HFFc6 (cell line): ENCODE measurements at regions not wholly inside any gene's neighbourhood (a gene's known extent, or its start where the extent isn't known, plus 50 kb on each side); places are given as distances from the start of the nearest gene placed in this dataset.

Experiments
- DNase-seq: peaks from one replicate; pipeline ENCODE4 v3.0.0-alpha.2; 2018
- H3K27ac Mint-ChIP-seq: 2 replicates; pipeline ENCODE4 v1.8.0; 2020; ENCODE audit warnings: mild to moderate bottlenecking, mixed read lengths
- H3K27me3 Mint-ChIP-seq: 2 replicates; pipeline ENCODE4 v1.8.0; 2021; ENCODE audit warnings: mild to moderate bottlenecking, moderate library complexity, mixed read lengths; ENCODE audit not compliant: insufficient read depth
- H3K36me3 Mint-ChIP-seq: 2 replicates; pipeline ENCODE4 v1.8.0; 2021; ENCODE audit warnings: low read depth, mixed read lengths
- H3K4me1 Mint-ChIP-seq: 2 replicates; pipeline ENCODE4 v1.8.0; 2020; ENCODE audit warnings: low read depth, mixed read lengths
- H3K4me3 Mint-ChIP-seq: 2 replicates; pipeline ENCODE4 v1.8.0; 2020; ENCODE audit warnings: mild to moderate bottlenecking, moderate library complexity, mixed read lengths
- H3K9me3 Mint-ChIP-seq: 2 replicates; pipeline ENCODE4 v1.8.0; 2020; ENCODE audit warnings: mild to moderate bottlenecking, mixed read lengths
- TF ChIP-seq, protein P1 (sequence below): fragments of 200-600 bp; sonication (generic); IDR thresholded peaks from 2 replicates; pipeline ENCODE4 v1.5.0; 2021; ENCODE audit warnings: antibody characterized with exemption, mild to moderate bottlenecking

DNA sequence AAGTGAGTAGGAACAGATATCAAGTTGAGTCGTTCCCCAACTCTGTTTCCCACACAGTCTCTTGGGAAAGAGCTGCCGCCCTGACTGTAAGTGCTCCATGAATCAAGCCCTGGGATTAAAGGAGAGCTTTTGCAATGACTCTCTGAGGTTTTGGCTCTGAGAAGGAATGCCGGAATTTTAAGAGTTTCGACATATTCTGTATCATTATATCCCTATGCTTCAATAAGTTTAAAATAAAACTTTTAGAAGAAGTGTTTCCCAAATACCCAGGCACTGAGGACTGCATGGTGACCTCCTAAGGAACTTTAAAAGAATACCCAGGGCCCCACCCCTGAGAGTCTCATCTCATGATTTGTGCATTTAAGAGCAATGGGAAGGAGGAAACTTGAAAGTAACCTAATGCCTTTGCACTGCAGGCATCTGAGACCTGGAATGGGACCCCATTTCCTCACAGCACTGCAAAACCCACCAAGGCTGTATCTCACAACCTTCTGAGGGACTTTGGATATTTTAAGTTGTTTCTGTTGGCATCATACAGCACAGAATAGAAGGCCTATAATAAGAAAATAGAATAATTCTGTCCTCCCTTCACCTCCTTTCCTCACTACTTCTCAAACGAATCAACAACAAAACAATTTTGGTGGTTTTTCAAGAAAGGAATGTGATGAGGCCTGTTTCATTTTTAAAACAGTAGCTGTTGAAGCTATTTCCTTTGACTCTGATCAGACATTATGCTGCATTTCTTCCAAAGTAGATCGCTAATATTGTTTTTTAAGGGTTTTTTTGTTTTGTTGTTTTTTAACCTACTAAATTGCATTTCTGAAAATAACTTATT is 121.2 kb downstream of the GASK1B start:
- DNase-seq = peak; percentile 88
- H3K4me1 Mint-ChIP-seq = peaks cover 24% of the 10 kb centered on the region
- H3K27ac Mint-ChIP-seq = peak overlapping the region; percentile 59
- H3K27me3 Mint-ChIP-seq = no peaks in the 10 kb centered on the region; the same call in 1 of the 2 replicates
- H3K9me3 Mint-ChIP-seq = no peaks in the 10 kb centered on the region
- H3K36me3 Mint-ChIP-seq = no peaks in the 10 kb centered on the region
- peak overlapping the region; percentile 18 for H3K4me3 Mint-ChIP-seq
- TF ChIP-seq, protein P1, sequence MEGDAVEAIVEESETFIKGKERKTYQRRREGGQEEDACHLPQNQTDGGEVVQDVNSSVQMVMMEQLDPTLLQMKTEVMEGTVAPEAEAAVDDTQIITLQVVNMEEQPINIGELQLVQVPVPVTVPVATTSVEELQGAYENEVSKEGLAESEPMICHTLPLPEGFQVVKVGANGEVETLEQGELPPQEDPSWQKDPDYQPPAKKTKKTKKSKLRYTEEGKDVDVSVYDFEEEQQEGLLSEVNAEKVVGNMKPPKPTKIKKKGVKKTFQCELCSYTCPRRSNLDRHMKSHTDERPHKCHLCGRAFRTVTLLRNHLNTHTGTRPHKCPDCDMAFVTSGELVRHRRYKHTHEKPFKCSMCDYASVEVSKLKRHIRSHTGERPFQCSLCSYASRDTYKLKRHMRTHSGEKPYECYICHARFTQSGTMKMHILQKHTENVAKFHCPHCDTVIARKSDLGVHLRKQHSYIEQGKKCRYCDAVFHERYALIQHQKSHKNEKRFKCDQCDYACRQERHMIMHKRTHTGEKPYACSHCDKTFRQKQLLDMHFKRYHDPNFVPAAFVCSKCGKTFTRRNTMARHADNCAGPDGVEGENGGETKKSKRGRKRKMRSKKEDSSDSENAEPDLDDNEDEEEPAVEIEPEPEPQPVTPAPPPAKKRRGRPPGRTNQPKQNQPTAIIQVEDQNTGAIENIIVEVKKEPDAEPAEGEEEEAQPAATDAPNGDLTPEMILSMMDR = no peak

DNA sequence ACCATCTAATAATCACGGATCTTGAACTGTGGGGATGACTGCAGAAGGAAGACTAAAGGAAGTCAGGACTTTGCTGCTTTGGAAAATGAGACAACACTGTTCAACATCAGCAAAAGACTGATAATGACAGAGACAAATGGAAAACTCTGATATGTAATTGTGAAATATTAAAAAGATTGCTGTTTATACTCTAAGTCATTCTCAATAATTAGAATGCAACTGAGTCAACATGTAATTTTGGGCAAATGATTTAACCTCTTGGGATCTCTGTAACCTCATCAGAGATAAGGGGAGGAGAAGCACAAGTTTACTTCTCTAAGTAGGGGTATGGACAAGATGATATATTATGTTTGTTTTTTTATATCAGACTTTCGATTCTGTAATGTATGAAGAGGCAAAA is 121.9 kb downstream of the GASK1B start:
- no peaks in the 10 kb centered on the region for H3K9me3 Mint-ChIP-seq
- no peaks in the 10 kb centered on the region for H3K36me3 Mint-ChIP-seq
- H3K4me3 Mint-ChIP-seq = peak overlapping the region; percentile 18
- peaks cover 24% of the 10 kb centered on the region for H3K4me1 Mint-ChIP-seq
- no peaks in the 10 kb centered on the region; the same call in 1 of the 2 replicates for H3K27me3 Mint-ChIP-seq
- peak overlapping the region; percentile 59 for H3K27ac Mint-ChIP-seq
- DNase-seq = no peak
- TF ChIP-seq, protein P1 = no peak

DNA sequence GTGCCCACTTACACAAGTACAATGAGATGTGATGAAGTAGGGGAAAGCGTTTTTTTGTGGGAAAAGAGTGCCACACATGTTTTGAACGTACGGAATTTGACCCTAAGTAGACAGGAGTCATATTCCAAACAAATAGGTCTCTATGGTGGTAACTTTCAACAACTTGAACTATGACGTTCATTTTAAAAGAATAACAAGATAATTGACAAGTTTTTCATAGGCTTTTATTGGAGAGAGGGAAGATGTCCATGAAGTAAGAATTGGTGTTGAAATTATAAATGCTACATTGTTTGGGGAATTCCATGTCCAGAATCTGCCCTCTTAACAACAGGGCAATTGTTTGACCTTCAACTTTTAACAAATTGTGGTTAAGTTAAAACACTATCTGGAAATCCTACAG is 126.5 kb downstream of the GASK1B start:
- peaks cover 37% of the 10 kb centered on the region for H3K4me1 Mint-ChIP-seq
- DNase-seq = no peak
- no peak overlapping the region for H3K4me3 Mint-ChIP-seq
- H3K9me3 Mint-ChIP-seq = no peaks in the 10 kb centered on the region; the same call in 1 of the 2 replicates
- 0 out of 2 replicates have a peak, but pooled peaks cover under 1% of the 10 kb centered on the region for H3K27me3 Mint-ChIP-seq
- TF ChIP-seq, protein P1 = no peak
- no peak overlapping the region for H3K27ac Mint-ChIP-seq
- no peaks in the 10 kb centered on the region for H3K36me3 Mint-ChIP-seq

DNA sequence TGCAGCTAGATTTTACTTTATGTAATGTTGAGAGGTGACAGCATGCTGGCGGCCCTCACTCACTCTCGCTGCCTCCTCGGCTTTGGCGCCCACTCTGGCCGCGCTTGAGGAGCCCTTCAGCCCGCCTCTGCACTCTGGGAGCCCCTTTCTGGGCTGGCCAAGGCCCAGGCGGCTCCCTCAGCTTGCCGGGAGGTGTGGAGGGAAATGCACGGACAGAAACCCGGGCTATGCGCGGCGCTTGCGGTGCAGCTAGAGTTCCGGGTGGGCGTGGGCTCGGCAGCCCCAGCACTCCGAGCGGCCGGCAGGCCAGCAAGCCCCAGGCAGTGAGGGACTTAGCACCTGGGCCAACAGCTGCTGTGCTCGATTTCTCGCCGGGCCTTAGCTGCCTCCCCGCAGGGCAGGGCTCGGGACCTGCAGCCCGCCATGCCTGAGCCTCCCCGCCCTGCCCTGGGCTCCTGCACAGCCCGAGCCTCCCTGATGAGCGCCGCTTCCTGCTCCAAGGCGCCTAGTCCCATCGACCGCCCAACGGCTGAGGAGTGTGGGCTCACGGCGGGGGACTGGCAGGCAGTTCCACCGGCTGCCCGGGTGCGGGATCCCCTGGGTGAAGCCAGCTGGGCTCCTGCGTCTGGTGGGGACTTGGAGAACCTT is 128.7 kb downstream of the GASK1B start:
- Mint-ChIP-seq H3K27ac (no peak overlapping the region), H3K9me3 (no peaks in the 10 kb centered on the region; the same call in none of the 2 replicates), H3K4me1 (peaks cover 30% of the 10 kb centered on the region), H3K4me3 (no peak overlapping the region), H3K36me3 (no peaks in the 10 kb centered on the region; the same call in 1 of the 2 replicates), H3K27me3 (peaks cover 3% of the 10 kb centered on the region; the same call in 1 of the 2 replicates)
- DNase-seq = no peak
- TF ChIP-seq, protein P1 = no peak

DNA sequence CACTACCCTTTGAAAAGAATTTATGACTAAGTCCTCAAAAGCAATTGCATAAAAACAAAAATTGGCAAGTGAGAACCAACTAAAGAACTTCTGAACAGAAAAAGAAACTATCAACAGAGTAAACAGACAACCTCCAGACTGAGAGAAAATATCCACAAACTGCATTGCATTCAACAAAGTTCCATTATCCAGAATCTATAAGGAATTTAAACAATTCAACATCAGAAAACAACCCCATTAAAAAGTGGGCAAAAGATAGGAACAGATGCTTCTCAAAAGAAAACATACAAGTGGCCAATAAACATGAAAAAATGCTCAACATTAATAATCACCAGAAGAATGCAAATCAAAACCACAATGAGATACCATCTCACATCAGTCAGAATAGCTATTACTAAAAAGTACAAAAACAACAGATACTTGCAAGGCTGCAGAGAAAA is 130.2 kb downstream of the GASK1B start:
- 0 out of 2 replicates have a peak overlapping the region, but pooled peaks have one; percentile 4 for H3K4me3 Mint-ChIP-seq
- H3K27ac Mint-ChIP-seq = peak overlapping the region; percentile 18; the same call in 1 of the 2 replicates

More for the DNA sequence above, 130.2 kb downstream of the GASK1B start:
- TF ChIP-seq, protein P1 = no peak
- Mint-ChIP-seq H3K36me3 (no peaks in the 10 kb centered on the region; the same call in 1 of the 2 replicates), H3K27me3 (peaks cover 3% of the 10 kb centered on the region; the same call in 1 of the 2 replicates), H3K9me3 (peaks cover 6% of the 10 kb centered on the region), H3K4me1 (peaks cover 24% of the 10 kb centered on the region)
- DNase-seq = peak; percentile 85
